CD4-positive, alpha-beta T cell treated with Interleukin-1 beta for 1 hour (primary cell): ENCODE measurements at regions not wholly inside any gene's neighbourhood (a gene's known extent, or its start where the extent isn't known, plus 50 kb on each side); places are given as distances from the start of the nearest gene placed in this dataset.
"Not testable (repeated sequence)": the region's sequence is repeated elsewhere in the genome, so short reads cannot be mapped to it uniquely, and the experiment has no call there.

Source experiments
- DNase-seq, 2 donors: peaks; one replicate each; pipeline ENCODE4 v3.0.0-alpha.2; 2020 to 2022

- no peak for DNase-seq
These were observed 190.6 kb downstream of the CEP135 start for GRCh38 chr4:56139241-56139827.

DNA sequence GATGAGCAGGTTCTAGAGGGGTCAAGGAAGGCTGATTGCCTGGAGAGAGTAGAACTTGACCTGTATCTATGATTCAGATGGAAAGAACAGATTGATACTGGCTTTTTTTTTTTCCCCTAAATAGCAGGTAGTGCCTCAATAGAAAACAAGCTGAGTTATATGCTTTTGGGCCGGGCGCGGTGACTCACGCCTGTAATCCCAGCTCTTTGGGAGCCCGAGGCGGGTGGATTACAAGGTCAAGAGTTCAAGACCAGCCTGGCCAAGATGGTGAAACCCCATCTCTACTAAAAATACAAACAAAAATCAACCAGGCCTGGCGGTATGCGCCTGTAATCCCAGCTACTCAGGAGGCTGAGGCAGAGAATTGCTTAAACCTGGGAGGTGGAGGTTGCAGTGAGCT lies 186.1 kb downstream of the CEP135 start:
- not testable (repeated sequence) for DNase-seq

- DNase-seq = no peak
These were observed 185.5 kb downstream of the CEP135 start for GRCh38 chr4:56134266-56134665.

GRCh38 chr4:56132835-56133234 lies 184.1 kb downstream of the CEP135 start:
- DNase-seq = no peak

DNA sequence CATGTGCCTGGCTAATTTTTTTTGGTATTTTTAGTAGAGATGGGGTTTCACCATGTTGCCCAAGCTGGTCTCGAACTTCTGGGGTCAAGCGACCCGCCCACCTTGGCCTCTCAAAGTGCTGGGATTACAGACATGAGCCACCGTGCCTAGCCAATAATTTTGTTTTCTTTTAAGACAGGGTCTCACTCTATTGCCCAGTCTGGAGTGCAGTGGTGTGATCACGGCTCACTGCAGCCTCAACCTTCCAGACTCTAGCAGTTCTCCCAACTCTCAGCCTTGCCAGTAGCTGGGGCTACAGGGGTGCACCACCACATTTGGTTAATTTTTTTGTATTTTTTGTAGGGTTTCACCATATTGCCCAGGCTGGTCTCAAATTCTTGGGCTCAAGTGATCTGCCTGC lies 183.4 kb downstream of the CEP135 start:
- DNase-seq = not testable (repeated sequence)

DNA sequence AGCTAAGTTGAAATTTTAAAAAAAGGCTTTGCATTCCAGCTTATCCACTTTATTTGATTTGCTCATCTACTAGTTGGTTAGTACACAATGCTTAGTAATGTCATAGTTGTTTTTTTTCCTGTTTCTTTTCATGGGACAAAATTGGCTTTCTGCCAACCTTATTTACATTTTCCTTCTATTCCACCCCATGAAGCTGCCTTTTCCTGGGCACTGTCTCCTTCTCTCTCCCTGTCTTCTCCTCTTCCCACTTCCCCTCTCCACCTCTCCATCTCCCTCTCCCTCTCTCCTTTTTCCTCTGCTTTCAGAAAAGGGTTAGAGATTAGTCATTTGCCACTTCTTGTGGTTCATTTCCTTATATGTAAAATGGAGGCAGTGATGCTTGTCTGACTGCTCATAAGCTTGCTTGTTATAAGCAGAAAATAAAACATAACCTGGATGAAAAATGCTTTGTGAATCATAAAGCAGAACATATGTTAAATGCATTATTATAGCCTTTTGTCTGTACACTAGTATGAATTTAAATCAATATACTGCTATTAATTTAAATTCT lies 181.9 kb downstream of the CEP135 start:
- no peak for DNase-seq

- no peak for DNase-seq
These were observed 180.7 kb downstream of the CEP135 start for GRCh38 chr4:56129431-56129861.

GRCh38 chr4:56128213-56128612 lies 179.5 kb downstream of the CEP135 start:
- DNase-seq = no peak

DNA sequence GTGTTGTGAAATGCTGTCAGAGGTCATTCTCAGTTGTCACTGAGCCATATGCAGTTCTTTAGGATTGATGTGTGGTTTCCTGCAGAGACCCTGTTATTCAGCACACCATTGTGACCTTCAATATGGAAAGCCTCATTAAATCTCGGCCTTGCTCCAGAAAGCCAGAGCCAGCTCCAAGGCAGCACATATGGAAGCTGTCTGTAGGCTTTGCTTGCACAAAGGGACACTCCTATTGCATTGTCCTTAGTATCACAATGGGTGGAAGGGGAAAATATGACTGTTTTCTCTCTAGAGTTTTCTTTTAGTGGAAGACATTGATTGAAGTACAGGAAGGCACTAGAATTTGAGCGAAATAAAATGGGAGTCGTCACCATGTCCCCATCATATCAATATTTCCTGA lies 179.0 kb downstream of the CEP135 start:
- no peak for DNase-seq

DNA sequence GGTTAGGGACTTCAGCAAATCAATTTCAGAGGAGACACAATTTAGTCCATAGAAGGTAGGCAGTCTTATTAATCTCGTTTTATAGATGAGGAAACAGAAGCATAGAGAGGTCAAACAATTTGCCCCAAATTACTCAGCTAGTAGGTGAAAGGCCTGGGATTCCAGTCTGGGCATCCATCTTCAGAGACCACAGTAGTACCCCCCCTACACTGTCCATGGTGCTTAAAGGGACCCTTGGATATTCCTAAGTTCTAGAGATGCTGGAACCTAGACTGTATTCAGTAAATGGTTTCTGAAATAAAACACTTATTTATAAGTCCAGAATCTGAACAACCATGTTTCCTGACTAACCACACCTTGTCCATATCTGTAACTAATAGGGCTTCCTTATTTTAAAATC lies 174.8 kb downstream of the CEP135 start:
- no peak for DNase-seq

- DNase-seq = no peak
These were observed 174.3 kb downstream of the CEP135 start for GRCh38 chr4:56123051-56123450.

DNA sequence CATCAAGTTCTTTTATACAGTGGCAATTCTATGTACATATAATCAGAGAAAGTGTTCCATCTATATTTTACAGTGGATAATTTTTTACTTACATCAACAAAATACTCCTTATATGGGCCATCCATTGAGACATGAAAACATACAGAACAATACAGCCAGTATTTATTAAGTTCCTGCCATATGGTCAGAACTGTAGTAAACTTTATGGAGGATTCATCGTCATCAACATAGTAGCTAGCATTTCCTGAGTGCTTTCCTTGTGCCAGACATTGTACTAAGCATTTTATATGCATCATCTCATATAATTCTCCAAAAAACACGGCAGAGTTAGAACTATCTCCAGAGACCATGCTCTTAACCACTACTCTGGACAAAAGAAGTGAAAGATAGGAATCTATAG lies 170.1 kb downstream of the CEP135 start:
- no peak for DNase-seq

GRCh38 chr4:56118055-56118454 lies 169.3 kb downstream of the CEP135 start:
- no peak for DNase-seq

GRCh38 chr4:56115898-56116297 lies 167.2 kb downstream of the CEP135 start:
- DNase-seq = no peak

GRCh38 chr4:56112377-56112776 lies 163.6 kb downstream of the CEP135 start:
- DNase-seq = no peak

DNA sequence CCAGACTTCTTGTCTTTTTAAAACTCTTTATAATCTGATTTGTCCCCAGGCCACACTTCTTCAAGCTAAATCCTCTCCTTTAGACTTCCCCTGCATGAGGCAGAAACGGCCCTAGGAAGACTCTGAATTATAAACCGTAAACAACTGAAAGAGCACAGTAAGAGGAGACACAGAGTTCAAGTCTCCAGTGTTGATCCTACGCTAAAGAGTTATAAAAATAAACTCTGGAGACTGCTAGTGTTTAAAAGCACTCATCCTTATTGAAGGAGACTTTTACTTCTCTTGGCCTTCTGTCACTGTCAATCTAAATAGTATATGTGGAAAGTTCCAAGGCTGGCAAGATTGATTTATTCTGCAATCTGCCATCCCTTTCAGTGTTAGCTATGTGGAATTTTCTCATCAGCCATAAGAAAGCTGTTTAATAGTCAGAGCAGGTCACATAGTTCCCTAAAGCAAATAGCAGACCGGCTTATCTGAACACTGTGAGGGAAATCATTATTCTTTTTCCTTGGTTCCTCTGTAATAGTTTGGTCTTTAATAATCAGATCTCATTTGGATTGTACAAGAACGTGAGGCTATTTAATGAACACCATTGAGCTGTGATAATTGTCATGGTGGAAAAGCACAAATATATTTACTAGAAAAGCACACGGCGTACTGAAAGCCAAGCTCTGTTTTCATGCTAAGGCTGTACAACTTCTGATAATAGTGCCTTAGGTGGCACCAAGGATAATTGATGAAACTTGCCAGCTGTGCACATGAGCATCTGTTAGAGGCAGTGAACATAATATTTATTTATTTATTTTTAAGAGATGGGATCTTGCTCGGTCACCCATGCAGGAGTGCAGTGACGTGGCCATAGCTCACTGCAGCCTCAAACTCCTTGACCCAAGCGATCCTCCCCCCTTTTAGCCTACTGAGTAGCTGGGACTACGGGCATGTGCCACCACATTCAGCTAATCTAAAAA lies 157.7 kb downstream of the CEP135 start:
- no peak for DNase-seq

DNA sequence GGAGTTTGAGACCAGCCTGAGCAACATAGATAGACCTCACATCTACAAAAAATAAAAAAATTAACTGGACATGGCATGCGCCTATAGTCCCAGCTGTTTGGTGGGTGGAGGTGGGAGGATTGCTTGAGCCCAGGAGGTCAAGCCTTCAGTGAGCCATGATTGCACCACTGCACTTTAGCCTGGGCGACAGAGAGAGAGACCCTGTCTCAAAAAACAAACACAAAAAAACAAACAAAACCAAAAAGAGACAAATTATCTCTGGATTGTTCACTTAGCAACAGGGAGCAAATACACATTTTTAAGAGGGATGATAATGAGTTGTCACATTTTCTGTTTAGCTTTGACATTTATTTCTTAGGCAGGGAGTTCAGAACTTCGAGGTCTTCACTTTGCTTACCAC lies 155.4 kb downstream of the CEP135 start:
- DNase-seq = no peak

DNA sequence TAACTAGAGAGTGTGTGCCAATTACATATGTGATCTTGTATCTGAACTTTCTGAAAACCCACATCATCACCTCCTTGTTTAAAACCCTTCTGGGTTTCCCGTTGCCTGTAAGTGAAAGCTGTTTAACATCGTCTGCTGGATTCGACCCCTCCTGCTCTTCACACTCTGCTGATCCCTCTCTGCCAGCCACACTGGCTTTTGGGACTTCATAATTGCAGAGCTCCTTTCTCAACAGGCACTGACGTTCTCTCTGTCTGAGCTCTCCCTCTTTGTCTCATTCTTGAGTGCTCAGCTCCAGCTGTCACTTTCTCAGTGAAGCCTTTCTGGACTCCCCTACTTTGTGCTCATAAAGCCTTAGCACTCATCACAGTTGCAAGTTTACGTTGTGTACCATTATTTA lies 153.9 kb downstream of the CEP135 start:
- no peak for DNase-seq

- DNase-seq = no peak
These were observed 150.6 kb downstream of the CEP135 start for GRCh38 chr4:56099378-56099786.

- no peak for DNase-seq
These were observed 144.8 kb downstream of the CEP135 start for GRCh38 chr4:56093576-56093975.

- DNase-seq = no peak
These were observed 143.8 kb downstream of the CEP135 start for GRCh38 chr4:56092540-56092939.

- DNase-seq = no peak
These were observed 137.8 kb downstream of the CEP135 start for GRCh38 chr4:56086561-56086960.

DNA sequence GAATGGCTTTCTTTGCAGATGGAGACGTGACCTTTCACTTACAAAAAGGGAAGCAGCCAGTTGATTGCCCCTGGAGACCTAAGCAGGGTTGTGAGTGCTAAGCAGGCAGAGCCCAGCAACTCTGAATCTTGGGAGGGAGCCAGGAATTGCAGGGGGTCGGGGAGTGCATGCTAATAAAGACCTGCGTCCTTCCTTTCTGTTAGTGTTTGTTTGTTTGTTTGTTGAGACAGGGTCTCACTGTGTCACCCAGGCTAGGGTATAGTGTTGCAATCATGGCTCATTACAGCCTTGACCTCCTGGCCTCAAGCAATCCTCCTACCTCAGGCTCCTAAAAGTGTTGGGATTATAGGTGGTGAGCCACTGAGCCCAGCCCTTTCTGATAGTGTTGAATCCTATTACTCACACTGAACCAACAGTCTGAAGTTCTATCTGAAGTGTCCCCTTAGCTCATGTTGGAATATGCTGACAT lies 137.4 kb downstream of the CEP135 start:
- no peak for DNase-seq

- DNase-seq = no peak
These were observed 136.5 kb downstream of the CEP135 start for GRCh38 chr4:56085275-56085674.
